Skeletal muscle tissue (tissue), 3 donors: ENCODE measurements at regions not wholly inside any gene's neighbourhood (a gene's known extent, or its start where the extent isn't known, plus 50 kb on each side); places are given as distances from the start of the nearest gene placed in this dataset.
"Not testable (repeated sequence)": the region's sequence is repeated elsewhere in the genome, so short reads cannot be mapped to it uniquely, and the experiment has no call there.

Experiments
- H3K27ac ChIP-seq: one replicate; pipeline ENCODE4 v1.7.0; 2013; ENCODE audit warnings: mild to moderate bottlenecking, low read depth, low read length, inconsistent platforms
- H3K27me3 ChIP-seq, 3 donors: one replicate each; pipeline ENCODE4 v1.7.0; 2013; ENCODE audit warnings: low read length in 3 of 3; ENCODE audit not compliant: control insufficient read depth in 3 of 3, insufficient read depth in 3 of 3
- H3K36me3 ChIP-seq, 3 donors: one replicate each; pipeline ENCODE4 v1.7.0; 2013; ENCODE audit warnings: low read length in 3 of 3; ENCODE audit not compliant: control insufficient read depth in 3 of 3, insufficient read depth in 3 of 3
- H3K4me1 ChIP-seq, 3 donors: one replicate each; pipeline ENCODE4 v1.7.0; 2013; ENCODE audit warnings: low read length in 3 of 3, mild to moderate bottlenecking in 3 of 3; ENCODE audit not compliant: control insufficient read depth in 3 of 3, insufficient read depth in 3 of 3
- H3K4me3 ChIP-seq, 3 donors: one replicate each; pipeline ENCODE4 v1.7.0; 2013; ENCODE audit warnings: low read length in 3 of 3
- H3K9ac ChIP-seq, 3 donors: one replicate each; pipeline ENCODE4 v1.7.0; 2013; ENCODE audit warnings: low read length in 3 of 3, mild to moderate bottlenecking in 3 of 3, moderate library complexity in 2 of 3, low read depth in 1 of 3
- H3K9me3 ChIP-seq, 3 donors: one replicate each; pipeline ENCODE4 v1.7.0; 2013; ENCODE audit warnings: low read length in 3 of 3; ENCODE audit not compliant: control insufficient read depth in 3 of 3
- donor health status: Osteomylitis.

- H3K36me3 ChIP-seq: no peaks in the 10 kb centered on the region
- H3K27ac ChIP-seq: no peak overlapping the region
- no peak overlapping the region for H3K9ac ChIP-seq
- H3K27me3 ChIP-seq: peaks cover 0 to 7% (median 3%) of the 10 kb centered on the region in 3 donors
- no peaks in the 10 kb centered on the region for H3K4me1 ChIP-seq
- no peaks in the 10 kb centered on the region for H3K9me3 ChIP-seq
- no peak overlapping the region for H3K4me3 ChIP-seq
Measured at GRCh38 chr13:20313896-20314295, 81.8 kb upstream of the GJB6 start.

DNA sequence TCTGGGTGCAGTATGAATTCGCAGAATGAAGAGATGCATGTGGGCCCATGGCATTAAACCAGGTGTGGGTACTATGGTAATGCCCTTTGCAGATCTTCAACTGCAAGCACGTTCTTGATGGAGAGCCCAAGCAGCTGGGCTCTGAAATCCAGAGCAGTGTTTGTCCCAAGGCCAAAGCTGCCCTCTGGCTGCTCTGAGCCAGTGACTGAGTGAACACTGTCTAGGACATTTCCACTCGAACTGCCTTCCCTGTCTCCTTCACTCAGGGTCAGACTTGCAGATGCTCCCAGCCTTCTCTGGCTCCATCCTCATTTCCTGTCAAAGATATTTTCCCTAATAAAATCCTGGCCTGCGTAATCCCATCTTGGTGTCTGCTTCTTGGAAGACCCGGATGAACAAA lies 80.2 kb upstream of the GJB6 start:
- Histone ChIP-seq H3K27ac (no peak overlapping the region), H3K36me3 (no peaks in the 10 kb centered on the region), H3K4me1 (no peaks in the 10 kb centered on the region), H3K9ac (no peak overlapping the region), H3K9me3 (peaks cover 0 to 5% (median 4%) of the 10 kb centered on the region in 3 donors), H3K4me3 (no peak overlapping the region), H3K27me3 (no peaks in the 10 kb centered on the region)

DNA sequence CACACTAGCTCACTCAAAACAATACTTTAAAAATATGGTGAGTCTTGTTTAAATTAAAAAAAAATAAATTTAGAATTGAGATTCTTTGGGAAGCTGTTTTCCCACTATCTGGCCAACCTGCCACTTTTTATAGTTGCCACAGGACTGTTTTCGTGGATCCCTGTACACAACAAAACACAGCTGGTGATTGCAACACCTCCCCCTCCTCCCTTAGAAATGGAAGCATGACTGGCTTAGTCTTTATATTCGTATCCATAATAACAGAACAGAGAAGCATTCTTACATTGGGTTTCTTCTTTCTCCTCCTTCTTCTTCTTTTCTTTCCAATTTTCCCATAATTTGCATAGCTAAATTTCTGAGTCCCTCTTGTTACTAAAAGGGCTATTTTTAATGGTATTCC lies 79.5 kb upstream of the GJB6 start:
- no peaks in the 10 kb centered on the region for H3K36me3 ChIP-seq
- no peaks in the 10 kb centered on the region for H3K27me3 ChIP-seq
- H3K4me3 ChIP-seq: no peak overlapping the region
- H3K4me1 ChIP-seq: no peaks in the 10 kb centered on the region
- H3K9ac ChIP-seq: no peak overlapping the region
- H3K27ac ChIP-seq: no peak overlapping the region
- H3K9me3 ChIP-seq: peaks cover 0 to 5% (median 5%) of the 10 kb centered on the region in 3 donors

GRCh38 chr13:20311022-20311421 lies 78.9 kb upstream of the GJB6 start:
- H3K4me3 ChIP-seq: no peak overlapping the region

GRCh38 chr13:20306039-20306438 lies 73.9 kb upstream of the GJB6 start:
- no peaks in the 10 kb centered on the region for H3K36me3 ChIP-seq
- H3K9me3 ChIP-seq: peaks cover 0 to 5% (median 5%) of the 10 kb centered on the region in 3 donors
- peaks cover 15 to 19% (median 18%) of the 10 kb centered on the region in 3 donors for H3K27me3 ChIP-seq
- no peak overlapping the region for H3K4me3 ChIP-seq
- no peak overlapping the region for H3K9ac ChIP-seq
- H3K27ac ChIP-seq: no peak overlapping the region
- no peaks in the 10 kb centered on the region for H3K4me1 ChIP-seq

More at GRCh38 chr13:20311022-20311421, 78.9 kb upstream of the GJB6 start:
- Histone ChIP-seq H3K9me3 (peaks cover 0 to 5% (median 5%) of the 10 kb centered on the region in 3 donors), H3K36me3 (no peaks in the 10 kb centered on the region), H3K9ac (no peak overlapping the region), H3K27ac (no peak overlapping the region), H3K4me1 (no peaks in the 10 kb centered on the region), H3K27me3 (no peaks in the 10 kb centered on the region)

DNA sequence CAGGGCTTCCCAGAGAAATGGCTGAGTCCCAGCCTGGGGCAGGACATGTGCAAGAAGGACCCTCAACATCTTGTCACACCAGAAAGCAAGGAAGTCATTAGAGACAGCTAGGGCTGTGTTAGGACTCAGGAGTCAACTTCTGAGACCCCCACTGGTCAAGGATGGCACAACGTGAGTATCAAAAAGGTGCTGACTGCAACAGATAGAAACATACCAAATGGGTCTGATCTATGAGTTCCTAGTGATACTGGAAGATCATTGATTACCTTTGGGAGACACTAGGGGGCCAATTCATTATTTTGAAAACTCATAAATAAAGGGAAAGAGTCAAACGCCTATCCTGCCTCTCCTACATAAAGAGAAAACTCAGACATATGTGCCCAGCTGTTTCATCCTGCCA lies 73.5 kb upstream of the GJB6 start:
- no peaks in the 10 kb centered on the region for H3K36me3 ChIP-seq
- peaks cover 19 to 23% (median 21%) of the 10 kb centered on the region in 3 donors for H3K27me3 ChIP-seq
- H3K4me1 ChIP-seq: no peaks in the 10 kb centered on the region
- H3K9me3 ChIP-seq: peaks cover 0 to 5% (median 5%) of the 10 kb centered on the region in 3 donors
- no peak overlapping the region for H3K9ac ChIP-seq
- no peak overlapping the region for H3K27ac ChIP-seq
- H3K4me3 ChIP-seq: no peak overlapping the region

DNA sequence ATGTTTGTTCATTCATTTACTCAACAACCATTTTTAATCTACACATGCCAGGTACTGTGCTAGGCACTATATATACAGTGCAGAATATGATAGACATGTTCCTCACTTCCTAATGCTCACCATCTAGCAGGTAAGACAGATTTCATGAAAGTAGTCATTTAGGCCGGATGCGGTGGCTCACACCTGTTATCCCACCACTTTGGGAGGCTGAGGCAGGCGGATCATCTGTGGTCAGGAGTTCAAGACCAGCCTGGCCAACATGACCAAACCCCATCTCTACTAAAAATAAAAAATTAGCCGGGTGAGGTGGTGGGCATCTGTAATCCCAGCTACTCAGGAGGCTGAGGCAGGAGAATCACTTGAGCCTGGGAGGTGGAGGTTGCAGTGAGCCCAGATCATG lies 71.9 kb upstream of the GJB6 start:
- H3K4me3 ChIP-seq, H3K36me3 ChIP-seq: not testable (repeated sequence)
- peaks cover 27 to 30% (median 27%) of the 10 kb centered on the region in 3 donors for H3K27me3 ChIP-seq

GRCh38 chr13:20303636-20304035 lies 71.5 kb upstream of the GJB6 start:
- Histone ChIP-seq H3K27me3 (peaks cover 27 to 32% (median 27%) of the 10 kb centered on the region in 3 donors), H3K4me1 (no peaks in the 10 kb centered on the region), H3K4me3 (no peak overlapping the region), H3K9ac (no peak overlapping the region), H3K27ac (no peak overlapping the region), H3K9me3 (peaks cover 0 to 5% (median 5%) of the 10 kb centered on the region in 3 donors), H3K36me3 (no peaks in the 10 kb centered on the region)

More for the DNA sequence above, 71.9 kb upstream of the GJB6 start:
- not testable (repeated sequence) for H3K27ac ChIP-seq, H3K4me1 ChIP-seq, H3K9me3 ChIP-seq, H3K9ac ChIP-seq

GRCh38 chr13:20301403-20302071 lies 69.4 kb upstream of the GJB6 start:
- Histone ChIP-seq H3K4me1 (no peaks in the 10 kb centered on the region), H3K27ac (no peak overlapping the region), H3K9ac (peak overlapping the region in 1 of 3 donors; percentile 16), H3K4me3 (peak overlapping the region in 1 of 3 donors; percentile 23), H3K9me3 (peaks cover 0 to 2% (median 0%) of the 10 kb centered on the region in 3 donors), H3K36me3 (no peaks in the 10 kb centered on the region), H3K27me3 (peaks cover 32 to 38% (median 36%) of the 10 kb centered on the region in 3 donors)

DNA sequence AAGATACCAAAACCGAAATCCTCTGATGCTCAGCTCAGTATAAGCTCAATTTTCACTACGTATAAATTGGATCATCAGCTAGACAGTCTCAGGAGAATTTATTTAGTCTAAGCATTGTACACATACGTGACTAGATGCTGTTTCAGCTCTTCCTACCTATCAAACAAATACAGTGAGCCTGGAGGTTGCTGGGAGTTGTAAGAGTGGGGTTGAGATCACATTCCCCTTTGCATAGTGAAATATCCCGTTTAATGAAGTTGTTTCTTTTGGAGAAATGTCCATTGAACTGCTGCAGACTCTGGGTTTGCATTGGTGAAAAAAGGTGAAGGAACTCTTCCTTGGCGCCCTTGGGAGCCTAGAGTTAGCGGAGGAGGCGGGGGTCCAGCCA lies 68.9 kb upstream of the GJB6 start:
- peaks cover 0 to 2% (median 0%) of the 10 kb centered on the region in 3 donors for H3K9me3 ChIP-seq
- no peaks in the 10 kb centered on the region for H3K4me1 ChIP-seq
- peak overlapping the region in 1 of 3 donors; percentile 16 for H3K9ac ChIP-seq
- no peak overlapping the region for H3K27ac ChIP-seq
- H3K36me3 ChIP-seq: no peaks in the 10 kb centered on the region
- H3K4me3 ChIP-seq: no peak overlapping the region
- H3K27me3 ChIP-seq: peaks cover 34 to 38% (median 36%) of the 10 kb centered on the region in 3 donors
